ENCODE measurements at regions not wholly inside any gene's neighbourhood (a gene's known extent, or its start where the extent isn't known, plus 50 kb on each side); places are given as distances from the start of the nearest gene placed in this dataset.

GRCh38 chr10:44294726-44295412 lies 90.0 kb downstream of the CXCL12 start:
- TF ChIP-seq CTCF (conservative IDR thresholded peaks at IDR 0.05; ENCODE audit: low read depth, low read length) = no peak
- no peak for DNase-seq (ENCODE audit: low read depth)
- no peak overlapping the region for H3K4me3 ChIP-seq (ENCODE audit: low read length)

- DNase-seq (ENCODE audit: low read depth) = no peak
- H3K4me3 ChIP-seq (ENCODE audit: low read length) = no peak overlapping the region
- TF ChIP-seq CTCF (conservative IDR thresholded peaks at IDR 0.05; ENCODE audit: low read depth, low read length) = no peak
Measured at GRCh38 chr10:44293842-44294241, 91.1 kb downstream of the CXCL12 start.

DNA sequence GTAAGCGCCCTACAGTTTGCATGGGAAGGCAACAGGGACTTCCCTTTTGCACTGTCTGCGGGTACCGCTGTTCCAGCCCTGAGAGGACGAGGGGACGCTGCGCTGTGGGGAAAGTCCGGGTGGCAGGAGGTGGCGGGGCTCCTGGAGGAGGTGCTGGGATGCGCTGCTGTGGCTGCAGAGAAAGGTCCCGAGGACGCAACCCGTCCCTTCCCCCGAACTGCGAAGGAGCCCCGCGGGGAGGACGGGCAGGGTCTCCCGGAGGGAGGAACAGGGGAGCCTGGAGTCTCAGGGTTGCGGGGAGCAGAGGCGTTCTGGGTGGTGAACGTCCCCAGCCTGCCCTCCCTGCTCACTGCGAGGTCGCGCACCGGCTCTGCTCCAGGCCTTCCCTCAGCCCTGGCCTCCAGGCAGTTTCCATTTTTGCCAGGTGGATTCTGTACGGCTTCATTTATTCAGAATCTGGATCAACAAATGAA lies 91.6 kb downstream of the CXCL12 start:
- no peak overlapping the region for H3K4me3 ChIP-seq (ENCODE audit: low read length)
- no peak for DNase-seq (ENCODE audit: low read depth)
- TF ChIP-seq CTCF (conservative IDR thresholded peaks at IDR 0.05; ENCODE audit: low read depth, low read length) = no peak

- no peak for TF ChIP-seq CTCF (conservative IDR thresholded peaks at IDR 0.05; ENCODE audit: low read depth, low read length)
- H3K4me3 ChIP-seq (ENCODE audit: low read length) = peak overlapping the region; percentile 16
- no peak for DNase-seq (ENCODE audit: low read depth)
Measured at GRCh38 chr10:44292390-44293002, 92.4 kb downstream of the CXCL12 start.

- no peak overlapping the region for H3K4me3 ChIP-seq (ENCODE audit: low read length)
- DNase-seq (ENCODE audit: low read depth) = no peak
- TF ChIP-seq CTCF (conservative IDR thresholded peaks at IDR 0.05; ENCODE audit: low read depth, low read length) = no peak
Measured at GRCh38 chr10:44291091-44291490, 93.8 kb downstream of the CXCL12 start.

DNA sequence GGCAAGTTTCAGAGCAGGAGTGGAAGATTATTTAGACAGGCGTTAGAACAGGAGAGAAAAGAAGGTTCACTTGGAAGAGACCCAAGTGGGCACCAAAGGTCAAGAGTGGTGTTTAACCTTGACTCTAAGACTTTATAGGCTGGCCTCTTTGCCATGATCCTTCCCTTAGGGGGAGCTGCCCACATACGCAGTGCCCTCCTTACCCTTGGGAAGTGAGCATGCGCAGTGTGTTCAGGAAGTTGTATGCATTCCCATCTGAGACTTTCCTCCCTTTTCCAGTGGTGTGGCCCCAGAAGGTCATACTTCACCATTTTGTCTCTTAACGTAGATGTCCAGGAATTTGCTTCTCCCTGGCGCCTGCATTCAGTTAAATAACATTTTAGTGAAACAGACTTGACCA lies 95.8 kb downstream of the CXCL12 start:
- TF ChIP-seq CTCF (conservative IDR thresholded peaks at IDR 0.05; ENCODE audit: low read depth, low read length) = no peak
- DNase-seq (ENCODE audit: low read depth) = no peak
- no peak overlapping the region for H3K4me3 ChIP-seq (ENCODE audit: low read length)

GRCh38 chr10:44287408-44287807 lies 97.5 kb downstream of the CXCL12 start:
- no peak for DNase-seq (ENCODE audit: low read depth)
- H3K4me3 ChIP-seq (ENCODE audit: low read length) = no peak overlapping the region
- TF ChIP-seq CTCF (conservative IDR thresholded peaks at IDR 0.05; ENCODE audit: low read depth, low read length) = no peak
